NCI-H2196 treated with DMSO at 0.1 percent for 48 hours (cell line): ENCODE measurements at regions not wholly inside any gene's neighbourhood (a gene's known extent, or its start where the extent isn't known, plus 50 kb on each side); places are given as distances from the start of the nearest gene placed in this dataset.

ENCODE experiments used
- DNase-seq: peaks from one replicate; lab custom pipeline; 2025; ENCODE audit not compliant: unreplicated experiment; lab: John Stamatoyannopoulos, UW

DNA sequence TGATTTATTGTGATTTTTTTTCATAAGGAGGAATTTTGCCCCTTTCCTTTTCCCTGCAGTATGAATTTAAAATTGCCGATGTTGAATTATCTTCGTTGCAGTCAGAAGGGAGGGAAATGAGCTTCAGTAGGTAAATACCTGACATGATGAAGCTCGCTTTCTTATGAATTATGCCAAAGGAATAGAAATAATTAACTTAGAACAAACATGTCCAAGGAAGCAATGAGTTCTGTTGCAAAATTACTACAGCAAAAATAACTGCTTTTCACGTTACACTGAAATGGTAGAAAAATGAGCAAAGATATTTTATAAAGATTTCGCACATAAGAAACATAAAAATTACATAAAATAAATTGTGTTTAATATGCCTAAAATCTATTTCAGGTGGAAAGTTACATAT lies 91.1 kb upstream of the ZNF804A start:
- no peak for DNase-seq

DNA sequence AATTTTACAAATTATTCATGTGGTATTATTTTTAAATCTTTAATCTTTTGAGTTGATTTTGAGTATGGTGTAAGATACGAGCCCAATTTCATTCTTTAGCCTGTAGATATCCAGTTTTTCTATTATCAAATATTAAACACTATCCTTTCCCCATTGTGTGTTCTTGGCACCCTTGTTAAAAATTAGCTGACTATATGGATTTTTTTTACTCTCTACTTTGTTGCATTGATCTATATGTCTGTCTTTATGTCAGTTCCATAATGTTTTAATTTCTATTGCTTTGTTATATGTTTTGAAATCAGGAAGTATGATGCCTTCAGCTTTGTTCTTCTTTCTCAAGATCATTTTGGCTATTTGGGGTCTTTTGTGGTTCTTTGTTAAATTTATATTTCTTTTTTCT lies 80.9 kb upstream of the ZNF804A start:
- no peak for DNase-seq

DNA sequence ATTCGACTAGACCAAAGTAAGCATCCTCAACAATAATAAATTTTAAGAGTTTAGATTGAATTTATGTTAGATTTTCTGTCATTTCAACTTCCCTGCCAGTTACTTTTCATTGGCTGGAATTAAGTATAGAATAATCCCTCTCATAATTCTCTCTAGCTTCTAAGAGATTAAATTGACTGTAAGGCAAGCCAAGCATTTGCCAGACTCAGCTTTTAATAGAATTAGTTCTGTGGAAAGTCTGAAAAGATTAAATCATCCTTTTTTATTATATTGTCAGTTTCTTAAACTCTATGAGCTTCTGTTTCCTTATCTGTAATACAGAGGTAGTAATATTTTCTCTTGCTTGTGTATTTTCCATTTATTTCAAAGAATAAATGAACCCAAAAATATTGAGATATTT lies 77.9 kb upstream of the ZNF804A start:
- DNase-seq, result no peak

- no peak for DNase-seq
These were observed 74.6 kb upstream of the ZNF804A start for GRCh38 chr2:184523732-184524131.

DNA sequence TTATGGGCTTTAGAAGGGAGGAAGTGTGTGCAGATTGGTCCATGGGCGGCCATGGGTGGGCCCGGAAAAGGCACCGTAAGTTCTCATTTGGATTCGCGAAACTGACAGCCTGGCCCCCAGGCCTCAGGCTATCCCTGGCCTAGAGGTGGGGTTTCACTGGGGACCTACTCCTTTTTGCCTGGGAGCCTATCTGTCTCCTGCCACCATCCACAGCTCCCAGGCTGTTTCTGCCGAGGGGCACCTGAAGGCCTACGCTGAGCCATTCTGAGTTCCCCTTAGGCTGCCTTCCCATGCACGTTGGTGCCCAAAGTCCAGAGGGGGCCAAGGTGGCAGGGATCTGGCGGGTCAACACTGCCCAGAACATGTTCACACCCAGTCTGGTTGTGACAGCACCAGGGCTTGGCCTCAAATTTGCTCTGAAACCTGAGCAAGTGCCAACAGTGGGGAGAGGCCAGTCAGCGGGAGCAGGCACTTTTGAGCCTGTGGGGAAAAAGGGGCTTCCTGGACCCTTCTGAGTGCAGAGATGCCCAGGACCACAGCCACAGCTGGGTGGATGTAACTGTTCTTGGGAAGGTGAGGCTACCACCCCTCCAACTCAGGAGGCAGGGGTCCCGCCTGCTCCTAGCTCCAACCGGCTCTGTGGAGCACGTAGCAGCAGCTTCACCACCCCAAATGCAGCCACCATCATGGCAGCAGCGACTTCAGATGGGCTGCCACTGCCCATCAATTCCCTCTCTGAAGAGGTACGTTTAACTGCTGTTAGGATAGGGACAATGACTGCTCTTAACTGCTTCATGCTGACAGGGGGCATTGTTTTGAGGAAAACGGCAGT lies 73.6 kb upstream of the ZNF804A start:
- no peak for DNase-seq

GRCh38 chr2:184527058-184527457 lies 71.3 kb upstream of the ZNF804A start:
- DNase-seq, result no peak

- no peak for DNase-seq
These were observed 70.2 kb upstream of the ZNF804A start for GRCh38 chr2:184528119-184528518.

GRCh38 chr2:184530239-184530638 lies 68.1 kb upstream of the ZNF804A start:
- no peak for DNase-seq

- no peak for DNase-seq
These were observed 67.4 kb upstream of the ZNF804A start for GRCh38 chr2:184530959-184531358.

DNA sequence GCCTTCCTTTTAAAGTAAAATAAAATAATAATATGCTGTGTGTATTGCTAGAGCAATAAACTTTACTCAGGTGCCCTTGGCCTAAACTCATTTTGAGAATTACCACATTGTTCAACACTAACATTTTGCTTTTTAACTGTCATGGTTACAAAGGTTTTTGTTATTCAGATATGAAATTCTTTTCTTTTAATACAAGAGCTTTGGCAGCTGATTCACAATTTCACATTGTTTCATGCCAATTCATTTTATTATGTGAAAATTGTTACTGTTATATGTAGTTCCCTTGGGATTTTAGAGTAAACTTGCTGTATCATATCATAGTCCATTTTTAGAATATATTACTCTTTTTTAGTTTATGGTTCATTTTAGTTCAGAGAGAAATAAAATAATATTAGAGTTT lies 65.8 kb upstream of the ZNF804A start:
- DNase-seq, result no peak

DNA sequence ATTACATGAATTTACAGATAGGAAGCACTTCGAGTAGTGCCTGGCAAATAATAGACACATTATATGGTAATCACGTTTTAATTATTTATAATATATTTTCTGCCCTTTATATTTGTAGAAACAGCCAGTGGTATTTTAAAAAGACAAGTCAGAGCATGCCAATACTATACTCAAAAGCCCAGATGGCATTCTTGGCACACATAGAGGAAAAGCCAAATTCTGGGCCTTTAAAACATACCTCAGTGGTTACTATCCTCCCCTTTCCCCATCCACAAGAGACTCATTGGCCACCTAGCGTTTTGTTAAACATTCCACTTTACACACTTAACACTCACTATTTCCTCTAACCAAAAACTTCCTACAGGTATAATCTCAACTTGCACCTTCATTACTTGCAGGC lies 63.3 kb upstream of the ZNF804A start:
- no peak for DNase-seq

DNA sequence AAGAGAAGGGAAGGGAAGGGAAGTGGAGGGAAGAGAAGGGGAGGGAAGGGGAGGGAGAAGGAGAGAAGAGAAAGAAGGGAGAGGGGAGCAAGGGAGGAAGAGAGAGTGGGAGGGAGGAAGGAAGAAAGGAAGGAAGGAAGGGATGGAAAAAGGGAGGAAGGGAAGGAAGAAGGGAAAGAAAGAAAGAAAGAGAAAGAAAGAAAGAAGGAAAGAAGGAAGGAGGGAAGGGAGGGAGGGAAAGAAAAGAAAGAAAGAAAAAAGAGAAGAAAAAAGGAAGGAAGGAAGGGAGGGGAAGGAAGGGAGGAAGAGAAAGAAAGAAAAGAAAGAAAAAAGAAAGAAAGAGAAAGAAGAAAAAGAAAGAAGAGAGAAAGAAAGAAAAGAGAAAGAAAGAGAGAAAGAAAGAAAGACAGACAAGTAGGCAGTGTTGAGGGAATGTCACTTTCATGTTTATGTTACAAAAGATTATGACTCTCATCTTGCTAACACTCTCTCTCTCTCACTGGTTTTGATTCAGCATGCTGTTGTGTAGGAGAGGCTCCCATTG lies 58.0 kb upstream of the ZNF804A start:
- no peak for DNase-seq

- DNase-seq, result no peak
These were observed 56.7 kb upstream of the ZNF804A start for GRCh38 chr2:184541591-184541990.

GRCh38 chr2:184543832-184544231 lies 54.5 kb upstream of the ZNF804A start:
- DNase-seq, result no peak
